ENCODE measurements at regions not wholly inside any gene's neighbourhood (a gene's known extent, or its start where the extent isn't known, plus 50 kb on each side); places are given as distances from the start of the nearest gene placed in this dataset.

DNA sequence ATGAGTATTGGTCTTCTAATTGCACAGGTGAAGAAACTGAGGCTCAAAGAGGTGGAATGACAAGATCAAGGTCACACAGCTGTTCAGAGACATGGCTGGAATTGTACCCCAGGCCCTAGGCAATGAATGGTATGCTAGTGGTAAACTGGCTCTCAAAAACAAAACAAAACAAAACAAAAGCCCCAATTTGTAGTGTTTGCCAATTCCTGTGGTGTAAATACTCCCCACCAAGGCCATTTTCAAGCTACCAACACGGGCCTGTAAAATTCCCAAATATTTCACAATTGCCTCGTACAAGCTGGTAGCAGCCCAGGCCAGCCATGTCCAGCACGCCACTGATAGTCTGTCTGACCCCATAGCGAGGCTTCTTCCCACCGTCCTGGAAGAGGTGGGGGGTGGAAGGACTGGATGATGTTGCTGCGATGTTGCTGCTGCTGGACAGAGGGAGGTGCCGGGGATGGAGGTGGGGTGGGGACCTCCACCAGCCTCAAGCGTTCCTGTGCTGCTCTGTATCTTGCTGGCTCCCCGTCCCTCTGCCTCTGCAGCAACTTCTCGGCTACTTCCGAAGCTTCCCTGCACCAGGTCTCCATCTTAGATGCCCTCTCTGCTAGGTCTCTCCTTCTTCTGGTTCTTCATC is 62.2 kb upstream of the RUNX3 start:
- Histone ChIP-seq H3K27me3 (peaks cover 0 to 47% (median 3%) of the 10 kb centered on the region in 9 donors), H3K27ac (peak overlapping the region in 1 of 12 donors; percentile 84), H3K36me3 (no peaks in the 10 kb centered on the region), H3K9me3 (peaks cover 0 to 12% (median 0%) of the 10 kb centered on the region in 12 donors), H3K4me3 (peak overlapping the region in 1 of 12 donors; percentile 28), H3K4me1 (peaks cover 0 to 28% (median 0%) of the 10 kb centered on the region in 12 donors)
- no peak for ATAC-seq
- intact Hi-C loops (cut with DNase I), result no loop called here
- 78 to 84% (median 81%) methylated on average over 11 of the region's 11 CpGs for WGBS, 4 donors
- no peak for DNase-seq
- no peak for TF ChIP-seq POLR2A (IDR thresholded peaks at IDR 0.05)
- TF ChIP-seq, protein P1, sequence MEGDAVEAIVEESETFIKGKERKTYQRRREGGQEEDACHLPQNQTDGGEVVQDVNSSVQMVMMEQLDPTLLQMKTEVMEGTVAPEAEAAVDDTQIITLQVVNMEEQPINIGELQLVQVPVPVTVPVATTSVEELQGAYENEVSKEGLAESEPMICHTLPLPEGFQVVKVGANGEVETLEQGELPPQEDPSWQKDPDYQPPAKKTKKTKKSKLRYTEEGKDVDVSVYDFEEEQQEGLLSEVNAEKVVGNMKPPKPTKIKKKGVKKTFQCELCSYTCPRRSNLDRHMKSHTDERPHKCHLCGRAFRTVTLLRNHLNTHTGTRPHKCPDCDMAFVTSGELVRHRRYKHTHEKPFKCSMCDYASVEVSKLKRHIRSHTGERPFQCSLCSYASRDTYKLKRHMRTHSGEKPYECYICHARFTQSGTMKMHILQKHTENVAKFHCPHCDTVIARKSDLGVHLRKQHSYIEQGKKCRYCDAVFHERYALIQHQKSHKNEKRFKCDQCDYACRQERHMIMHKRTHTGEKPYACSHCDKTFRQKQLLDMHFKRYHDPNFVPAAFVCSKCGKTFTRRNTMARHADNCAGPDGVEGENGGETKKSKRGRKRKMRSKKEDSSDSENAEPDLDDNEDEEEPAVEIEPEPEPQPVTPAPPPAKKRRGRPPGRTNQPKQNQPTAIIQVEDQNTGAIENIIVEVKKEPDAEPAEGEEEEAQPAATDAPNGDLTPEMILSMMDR (IDR thresholded peaks at IDR 0.05), result no peak

DNA sequence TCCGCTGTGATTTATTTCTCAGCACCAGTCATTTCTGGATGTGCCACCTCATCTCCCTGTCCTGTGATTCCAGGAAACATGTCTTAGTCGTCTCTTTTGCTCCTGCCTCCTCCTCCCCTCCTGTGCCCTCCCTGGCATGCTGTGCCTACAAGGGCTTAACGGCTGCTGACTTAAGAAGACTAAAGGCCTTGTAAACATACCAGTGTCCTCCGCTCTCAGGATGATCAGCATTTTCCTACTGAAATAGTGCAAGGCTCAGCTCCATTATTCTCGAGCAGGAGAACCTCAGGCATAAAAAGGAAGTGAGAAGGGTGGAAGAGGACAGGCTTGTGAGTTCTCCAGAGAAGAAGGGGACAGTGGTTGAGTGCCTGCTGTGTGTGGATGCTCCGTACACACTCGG is 61.6 kb upstream of the RUNX3 start:
- H3K36me3 ChIP-seq, result no peaks in the 10 kb centered on the region
- no peak for DNase-seq
- H3K9me3 ChIP-seq, result peaks cover 0 to 12% (median 0%) of the 10 kb centered on the region in 12 donors
- H3K4me3 ChIP-seq, result no peak overlapping the region
- H3K27ac ChIP-seq, result peak overlapping the region in 1 of 12 donors; percentile 84
- peaks cover 0 to 28% (median 0%) of the 10 kb centered on the region in 12 donors for H3K4me1 ChIP-seq
- intact Hi-C loops (cut with DNase I), result no loop called here
- TF ChIP-seq, protein P1 (IDR thresholded peaks at IDR 0.05), result no peak
- TF ChIP-seq POLR2A (IDR thresholded peaks at IDR 0.05), result no peak
- peaks cover 0 to 47% (median 3%) of the 10 kb centered on the region in 9 donors for H3K27me3 ChIP-seq
- ATAC-seq, result peak in 2 of 4 donors; percentile 11 to 42
- 76% methylated on average over 7 of the region's 7 CpGs for WGBS, 4 donors

DNA sequence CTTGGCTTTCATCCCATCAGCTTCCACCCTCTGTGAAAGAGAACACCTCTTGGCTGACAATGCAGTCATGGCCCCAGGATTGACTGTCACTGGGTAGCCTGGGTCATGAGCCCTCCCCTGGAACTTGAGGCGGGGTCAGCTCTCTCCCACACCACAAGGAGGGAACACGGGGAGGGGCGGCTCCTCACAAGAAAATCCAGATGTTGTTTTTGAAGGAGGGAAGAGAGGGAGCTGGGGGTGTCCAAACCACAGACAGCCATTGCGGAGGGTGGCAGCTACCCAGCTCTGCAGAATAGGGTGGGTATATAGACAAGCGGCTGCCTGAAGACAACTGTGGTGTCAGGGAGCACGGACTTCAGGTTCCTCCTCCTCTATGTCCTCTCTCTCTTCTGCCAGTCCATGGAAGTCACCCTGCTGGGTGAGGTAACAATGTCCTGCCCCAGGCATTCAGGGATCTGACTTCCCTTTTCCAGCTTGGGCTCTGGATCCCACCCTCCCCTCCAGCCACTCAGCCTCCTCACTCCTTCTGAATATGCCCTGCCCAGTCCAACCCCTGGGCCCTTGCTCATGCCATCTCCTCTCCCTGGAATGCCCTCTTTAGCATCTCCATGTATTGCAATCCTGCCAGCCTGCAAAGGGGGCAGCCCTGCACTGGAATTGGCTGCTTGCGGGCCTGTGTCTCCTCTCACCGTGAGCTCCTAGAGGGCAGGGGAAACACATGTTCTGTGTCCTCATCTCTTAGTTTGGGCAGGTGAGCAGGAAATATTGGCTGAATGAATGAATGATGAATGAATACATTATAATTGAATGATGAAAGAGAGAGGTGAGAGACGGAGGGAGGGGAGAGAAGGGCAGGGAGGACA is 60.9 kb upstream of the RUNX3 start:
- Histone ChIP-seq H3K27ac (peak overlapping the region in 1 of 12 donors; percentile 84), H3K4me1 (peaks cover 0 to 30% (median 0%) of the 10 kb centered on the region in 12 donors), H3K9me3 (peaks cover 0 to 12% (median 0%) of the 10 kb centered on the region in 12 donors), H3K27me3 (peaks cover 0 to 47% (median 3%) of the 10 kb centered on the region in 9 donors), H3K4me3 (no peak overlapping the region), H3K36me3 (no peaks in the 10 kb centered on the region)
- no peak for DNase-seq
- ATAC-seq, result no peak
- intact Hi-C loops (cut with DNase I), result no loop called here
- no peak for TF ChIP-seq POLR2A (IDR thresholded peaks at IDR 0.05)
- TF ChIP-seq, protein P1 (IDR thresholded peaks at IDR 0.05), result no peak
- 64 to 79% (median 71%) methylated on average over 5 to 9 of the region's 9 CpGs for WGBS, 4 donors

DNA sequence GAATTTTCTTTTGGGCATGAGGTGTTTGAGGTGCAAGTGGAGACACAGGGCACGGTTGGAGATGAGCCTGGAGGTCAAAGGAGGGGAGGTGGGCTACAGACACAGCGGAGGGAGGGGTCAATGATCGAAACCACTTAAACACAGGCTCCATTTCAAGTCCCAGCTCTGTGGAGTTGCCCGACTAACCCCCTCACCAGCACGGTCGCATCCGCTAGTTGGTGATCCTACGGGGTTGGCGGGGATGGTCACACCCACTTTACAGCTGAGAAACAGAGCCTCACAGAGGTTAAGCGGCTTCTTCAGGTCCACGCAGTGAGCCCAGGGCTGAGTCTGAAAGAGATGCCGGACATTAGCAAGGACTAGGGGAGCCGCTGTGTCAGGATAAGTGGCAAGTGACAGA is 60.1 kb upstream of the RUNX3 start:
- WGBS, 4 donors, result 67 to 77% (median 77%) methylated on average over 13 of the region's 13 CpGs
- intact Hi-C loops (cut with DNase I), result no loop called here
- Histone ChIP-seq H3K27ac (no peak overlapping the region), H3K4me3 (no peak overlapping the region), H3K4me1 (peaks cover 0 to 38% (median 0%) of the 10 kb centered on the region in 12 donors), H3K27me3 (peaks cover 0 to 47% (median 3%) of the 10 kb centered on the region in 9 donors), H3K36me3 (no peaks in the 10 kb centered on the region), H3K9me3 (peaks cover 0 to 12% (median 0%) of the 10 kb centered on the region in 12 donors)
- ATAC-seq, result no peak
- DNase-seq, result no peak
- TF ChIP-seq, protein P1 (IDR thresholded peaks at IDR 0.05), result no peak
- TF ChIP-seq POLR2A (IDR thresholded peaks at IDR 0.05), result no peak
